ENCODE measurements at regions not wholly inside any gene's neighbourhood (a gene's known extent, or its start where the extent isn't known, plus 50 kb on each side); places are given as distances from the start of the nearest gene placed in this dataset.

- peak overlapping the region; percentile 70 for H2AFZ ChIP-seq
- H3K4me2 ChIP-seq, result no peak overlapping the region
- no peak overlapping the region for H3K4me3 ChIP-seq
- no peaks in the 10 kb centered on the region for H3K36me3 ChIP-seq (ENCODE audit: insufficient read depth)
- H4K20me1 ChIP-seq (replicated peaks; ENCODE audit: insufficient read depth), result no peaks in the 10 kb centered on the region
- no peaks in the 10 kb centered on the region for H3K79me2 ChIP-seq (replicated peaks; ENCODE audit: insufficient read depth)
- Mint-ChIP-seq H3K4me1 (peaks cover 4% of the 10 kb centered on the region), H3K9me3 (no peaks in the 10 kb centered on the region), H3K27me3 (ENCODE audit: insufficient read depth, low read depth, poor library complexity) (peaks cover 3% of the 10 kb centered on the region), H3K27ac (no peak overlapping the region), H3K4me3 (no peak overlapping the region), H3K36me3 (ENCODE audit: low read depth) (no peaks in the 10 kb centered on the region)
- no peaks in the 10 kb centered on the region for H3K27me3 ChIP-seq (ENCODE audit: insufficient read depth)
- ATAC-seq (no peak), DNase-seq (ENCODE audit: low spot score) (no peak)
- H3K9me2 ChIP-seq (ENCODE audit: insufficient read depth), result 0 out of 2 replicates have a peak, but pooled peaks cover 3% of the 10 kb centered on the region
- peaks cover 10% of the 10 kb centered on the region; the same call in 1 of the 2 replicates for H3K4me1 ChIP-seq (ENCODE audit: insufficient read depth)
- no peak overlapping the region for H3K27ac ChIP-seq (ENCODE audit: low read depth)
- TF ChIP-seq ETS1 (IDR thresholded peaks at IDR 0.05) (no peak), REST (IDR thresholded peaks at IDR 0.05; ENCODE audit: unreplicated experiment) (no peak), ZNF462 (CRISPR knock-in tag; IDR thresholded peaks at IDR 0.05) (no peak), ZNF114 (CRISPR knock-in tag; IDR thresholded peaks at IDR 0.05) (no peak), NANOG (IDR thresholded peaks at IDR 0.05; ENCODE audit: borderline replicate concordance) (no peak), CREB1 (CRISPR knock-in tag; IDR thresholded peaks at IDR 0.05; ENCODE audit: low read depth) (no peak), STAT1 (IDR thresholded peaks at IDR 0.05; ENCODE audit: unreplicated experiment) (no peak), ZNF331 (CRISPR knock-in tag; IDR thresholded peaks at IDR 0.05; ENCODE audit: low read depth) (no peak), JUNB (IDR thresholded peaks at IDR 0.05; ENCODE audit: unreplicated experiment) (no peak), POLR2AphosphoS5 (IDR thresholded peaks at IDR 0.05; ENCODE audit: low read depth) (no peak), CTCF (conservative IDR thresholded peaks at IDR 0.05; ENCODE audit: low read depth in 2 of 2) (no peak)
- no peaks in the 10 kb centered on the region for H3F3A ChIP-seq (replicated peaks; ENCODE audit: low read depth)
Observed at GRCh38 chr2:224325941-224326340, 76.0 kb downstream of the FAM124B start.
